Medulla oblongata (tissue), 1 donor: ENCODE measurements at regions not wholly inside any gene's neighbourhood (a gene's known extent, or its start where the extent isn't known, plus 50 kb on each side); places are given as distances from the start of the nearest gene placed in this dataset.
"Not testable (repeated sequence)": the region's sequence is repeated elsewhere in the genome, so short reads cannot be mapped to it uniquely, and the experiment has no call there.

Experiments
- DNase-seq: peaks from one replicate; pipeline ENCODE4 v3.0.0-alpha.2; 2015; ENCODE audit errors: extremely low spot score

DNA sequence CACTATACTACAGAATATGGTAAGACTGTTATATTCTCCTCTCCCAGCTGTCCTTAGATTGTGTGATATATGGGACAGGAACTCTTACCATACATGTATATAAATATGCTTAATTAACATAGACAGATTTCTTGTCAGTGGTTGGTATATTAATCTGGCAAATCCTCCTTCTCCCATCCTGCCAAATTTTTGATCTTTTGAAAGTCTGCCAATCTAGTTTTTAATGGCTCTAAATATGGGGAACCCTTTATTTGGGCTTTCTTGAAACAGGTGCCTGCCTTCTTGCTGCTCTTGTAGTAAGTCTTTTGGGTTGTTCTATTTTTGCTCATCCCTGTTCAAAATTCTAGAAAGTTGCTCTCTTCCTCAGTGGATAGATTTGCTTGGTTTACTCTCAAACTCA is 63.5 kb downstream of the SPATA31D1 start:
- DNase-seq = no peak

GRCh38 chr9:82054264-82055015 is 65.9 kb downstream of the SPATA31D1 start:
- no peak for DNase-seq

GRCh38 chr9:82057805-82058204 is 69.2 kb downstream of the SPATA31D1 start:
- DNase-seq = no peak

GRCh38 chr9:82061801-82062200 is 73.2 kb downstream of the SPATA31D1 start:
- DNase-seq = not testable (repeated sequence)

DNA sequence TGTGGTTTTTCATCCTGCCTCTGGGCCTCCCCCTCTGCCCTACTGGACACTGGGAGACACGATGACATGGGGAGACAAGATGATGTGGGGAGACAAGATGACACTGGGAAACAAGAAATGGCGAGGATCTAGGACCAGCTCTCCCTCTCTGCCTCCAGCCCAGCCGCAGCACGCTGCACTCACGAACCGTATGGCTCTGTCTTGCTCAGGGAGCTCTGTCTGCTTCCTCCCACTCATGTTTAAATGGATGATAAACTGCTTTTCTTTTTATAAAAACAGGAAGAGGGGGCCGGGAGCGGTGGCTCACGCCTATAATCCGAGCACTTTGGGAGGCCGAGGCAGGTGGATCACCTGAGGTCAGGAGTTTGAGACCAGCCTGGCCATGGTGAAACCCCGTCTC is 73.7 kb downstream of the SPATA31D1 start:
- no peak for DNase-seq

DNA sequence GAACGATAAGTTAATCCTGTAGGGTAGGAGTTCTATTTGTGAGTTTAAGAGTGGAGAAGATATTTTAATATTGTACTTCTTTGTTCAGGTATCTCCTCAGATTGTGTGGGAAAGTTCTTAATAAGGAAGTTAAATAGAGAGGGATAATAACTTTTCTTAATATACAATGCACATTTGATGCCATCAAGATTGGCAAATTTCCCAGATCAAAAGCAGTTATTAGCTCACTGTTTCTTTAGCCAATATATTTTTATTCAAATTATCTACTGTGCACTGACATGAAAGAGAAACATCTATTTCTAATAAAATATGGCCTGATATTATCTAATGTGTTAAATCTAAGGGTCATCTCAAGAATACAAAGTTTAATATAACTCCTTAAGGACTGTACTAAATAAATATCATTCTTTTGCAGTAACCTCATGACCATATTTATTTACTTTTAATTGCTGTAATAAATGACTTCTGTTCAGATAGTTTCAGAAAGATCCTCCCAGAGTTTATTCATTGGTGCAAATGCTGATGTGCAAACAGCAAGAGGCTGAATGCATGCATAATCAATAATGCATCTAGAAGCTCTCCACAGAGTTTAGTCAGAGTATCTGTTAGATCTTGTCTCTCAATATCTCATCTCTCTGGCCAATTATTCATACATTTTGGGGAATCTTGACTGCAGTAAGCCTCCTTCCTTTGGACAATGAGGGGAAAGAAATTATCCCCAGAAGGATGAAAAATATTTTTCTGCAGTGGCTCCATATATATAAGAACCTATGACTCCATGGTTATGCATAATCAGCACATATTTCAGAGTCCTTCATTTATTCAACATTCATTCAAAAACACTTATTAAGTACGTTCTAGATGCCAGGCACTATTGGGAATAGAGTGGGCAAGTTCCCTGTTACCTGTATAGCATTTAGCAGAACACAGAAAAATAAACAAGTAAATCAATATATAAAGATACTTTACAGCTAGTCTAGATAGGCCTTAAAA is 85.3 kb downstream of the SPATA31D1 start:
- no peak for DNase-seq

DNA sequence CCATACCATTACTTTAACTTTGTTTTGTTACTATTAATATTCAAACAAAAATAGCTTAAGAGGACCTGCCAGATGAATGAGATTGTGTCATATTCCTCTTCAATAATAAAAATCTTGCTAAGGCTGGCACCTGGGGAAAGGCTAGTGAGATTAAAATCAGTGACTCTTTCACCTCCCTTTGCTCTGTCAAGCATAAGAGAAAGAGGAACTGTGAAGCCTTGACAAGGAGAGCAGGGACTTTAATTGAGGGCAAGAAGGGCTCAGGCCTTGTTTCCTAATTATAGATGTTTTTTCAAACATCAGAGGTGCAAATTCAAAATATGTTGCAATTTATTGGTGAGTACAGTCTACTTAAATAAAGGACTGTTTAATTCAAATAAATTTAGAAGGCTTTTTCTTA is 91.7 kb downstream of the SPATA31D1 start:
- DNase-seq = no peak

DNA sequence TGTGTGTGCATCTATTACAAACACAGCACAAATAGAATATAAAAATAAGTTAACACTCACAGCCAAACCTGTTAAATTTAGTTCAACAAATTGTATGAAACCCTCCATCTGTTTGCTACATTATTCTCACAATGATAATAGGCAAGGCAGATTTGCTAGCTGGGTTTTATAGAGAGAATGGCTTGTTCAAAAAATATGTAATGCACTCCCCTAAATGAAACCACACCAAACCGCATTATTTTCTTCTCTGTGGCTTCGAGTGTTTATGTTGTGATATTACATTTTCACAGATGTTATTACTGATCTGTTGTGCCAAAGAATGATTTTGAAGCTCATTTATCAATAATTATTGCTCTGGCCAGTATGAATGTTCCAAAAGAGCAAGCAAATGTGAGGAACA is 92.9 kb downstream of the SPATA31D1 start:
- no peak for DNase-seq

DNA sequence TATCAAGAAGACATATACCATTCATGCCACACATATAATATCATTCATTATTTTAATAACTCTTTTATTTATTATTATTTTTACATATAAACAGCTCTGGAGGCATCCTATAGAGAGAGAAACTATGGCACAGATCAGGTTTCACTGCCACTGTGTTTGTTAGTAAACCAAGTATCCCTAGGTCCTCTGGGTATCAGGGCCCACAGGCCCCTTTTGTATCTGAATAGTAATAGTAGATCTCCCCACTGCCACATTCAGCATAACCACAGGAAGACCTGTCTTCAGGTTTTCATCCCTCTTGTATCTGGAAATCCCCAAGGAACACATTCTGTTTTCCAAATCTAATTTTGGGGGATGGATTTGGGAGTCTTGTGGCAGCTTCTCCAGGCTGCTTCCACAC is 94.0 kb downstream of the SPATA31D1 start:
- DNase-seq = no peak

- no peak for DNase-seq
These were observed 100.0 kb downstream of the SPATA31D1 start for GRCh38 chr9:82088591-82088990.

DNA sequence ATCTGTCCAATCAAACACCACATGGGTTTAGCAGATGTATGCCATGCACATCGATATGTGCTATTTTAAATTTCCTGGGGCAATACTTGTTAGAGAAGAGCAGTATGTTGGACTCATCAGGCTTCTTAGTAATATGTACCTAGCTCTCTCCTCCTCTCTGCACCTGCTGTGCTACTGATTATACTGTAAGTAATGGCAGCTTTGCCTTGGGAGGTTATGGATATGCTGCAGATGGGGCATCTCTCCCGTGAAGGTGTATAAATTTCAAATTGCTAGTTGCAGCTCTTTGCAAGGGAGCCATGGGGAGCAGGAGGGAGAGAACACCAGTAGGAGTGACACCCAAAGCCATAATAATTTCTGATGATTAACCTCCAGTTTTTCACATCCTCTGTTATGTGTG is 101.5 kb downstream of the SPATA31D1 start:
- no peak for DNase-seq

DNA sequence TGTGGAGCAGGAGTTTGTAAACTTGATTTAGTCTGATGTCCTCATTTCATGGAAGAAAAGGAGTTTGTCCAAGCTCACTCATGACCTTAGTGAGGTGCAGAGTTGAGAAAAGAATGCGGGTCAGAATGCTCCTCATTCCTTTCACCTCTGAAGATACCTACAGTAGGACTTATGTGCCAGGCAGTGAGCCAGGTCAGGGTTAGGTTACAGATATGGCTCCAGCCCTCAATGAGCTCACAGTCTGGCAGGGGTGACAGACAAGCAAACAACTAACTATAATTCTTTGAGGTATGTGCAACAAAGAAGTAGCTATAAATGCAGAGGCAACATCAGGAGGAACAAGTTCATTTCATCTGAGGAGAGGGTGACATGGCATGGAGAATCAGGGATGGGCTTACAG is 102.5 kb downstream of the SPATA31D1 start:
- no peak for DNase-seq

- no peak for DNase-seq
These were observed 103.0 kb downstream of the SPATA31D1 start for GRCh38 chr9:82091610-82092009.

- no peak for DNase-seq
These were observed 112.9 kb downstream of the SPATA31D1 start for GRCh38 chr9:82101475-82101874.

GRCh38 chr9:82104252-82104651 is 115.7 kb downstream of the SPATA31D1 start:
- no peak for DNase-seq

DNA sequence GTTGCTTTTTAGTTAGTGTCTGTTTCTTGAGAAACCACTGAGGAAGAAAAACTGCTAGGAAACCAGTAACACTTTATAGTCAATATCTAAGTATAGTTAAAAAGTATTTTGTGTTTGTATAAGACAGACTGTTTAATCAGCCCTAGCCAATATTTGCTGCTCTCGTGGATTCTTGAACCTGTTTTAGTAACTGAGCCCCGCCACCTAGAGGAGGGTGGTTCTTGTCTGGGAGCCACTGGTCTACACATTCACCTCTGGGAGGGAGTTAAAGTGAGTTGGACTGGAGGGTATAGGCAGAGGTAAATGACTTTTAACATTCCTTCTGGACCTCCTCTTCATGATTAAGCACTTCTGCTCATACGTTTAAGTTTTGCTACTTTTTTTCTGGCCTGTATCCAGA is 117.2 kb downstream of the SPATA31D1 start:
- no peak for DNase-seq

DNA sequence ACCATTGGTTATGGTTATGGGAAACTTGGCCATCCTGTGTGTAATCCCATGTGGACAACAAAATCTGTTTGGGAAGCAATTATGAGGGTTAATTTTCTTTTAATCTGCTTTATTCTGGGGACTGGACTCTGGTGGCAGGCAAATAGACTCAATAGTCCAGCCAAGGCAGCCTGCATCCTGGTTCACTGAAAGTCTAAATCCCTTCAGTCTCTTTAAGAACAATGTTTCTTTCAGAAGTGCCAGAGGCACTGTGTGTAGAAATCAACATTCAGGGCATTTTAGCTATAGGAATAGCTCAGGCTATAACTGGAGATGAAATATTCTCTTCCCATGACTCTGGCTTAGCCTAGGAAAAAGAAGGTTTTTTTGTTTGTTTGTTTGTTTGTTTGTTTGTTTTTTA is 118.0 kb downstream of the SPATA31D1 start:
- peak; percentile 65 for DNase-seq

GRCh38 chr9:82108474-82108873 is 119.9 kb downstream of the SPATA31D1 start:
- no peak for DNase-seq

DNA sequence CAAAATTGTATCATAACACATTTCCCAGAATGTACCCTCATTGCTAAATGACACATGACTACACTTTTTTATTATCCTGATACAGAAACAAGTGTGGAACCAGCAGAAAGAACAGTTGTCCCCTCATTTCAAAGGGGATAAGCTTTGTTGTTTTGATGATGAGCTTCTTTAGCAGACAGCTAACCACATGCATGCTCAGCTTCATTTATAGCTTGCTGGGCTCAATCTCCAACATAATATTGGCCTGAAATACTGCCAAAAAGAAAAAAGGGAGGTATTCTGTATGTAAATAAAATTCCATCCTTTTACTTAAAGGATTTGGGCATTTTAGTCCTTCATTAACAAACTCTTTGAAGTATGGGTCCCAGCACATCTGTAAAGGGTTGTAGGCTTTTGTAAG is 120.4 kb downstream of the SPATA31D1 start:
- no peak for DNase-seq

DNA sequence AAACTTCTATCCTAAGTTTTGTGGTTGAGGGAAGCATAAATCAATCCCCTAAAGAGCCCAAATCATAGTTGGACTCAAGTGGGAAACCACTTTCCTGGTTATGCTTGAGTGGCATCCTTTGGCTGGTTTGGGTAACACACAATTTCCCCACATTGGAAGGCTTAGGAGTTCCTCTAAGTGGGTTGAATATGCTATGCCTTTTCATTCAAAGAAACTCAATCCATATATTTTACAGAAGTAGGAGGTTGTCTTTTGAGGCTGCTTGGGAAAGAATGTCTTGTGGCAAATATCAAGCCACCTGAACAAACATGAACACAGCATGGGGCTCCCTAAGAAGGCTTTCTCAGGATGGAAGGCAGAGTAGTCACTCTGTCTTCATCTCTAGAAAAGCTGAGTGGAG is 121.1 kb downstream of the SPATA31D1 start:
- DNase-seq = no peak

DNA sequence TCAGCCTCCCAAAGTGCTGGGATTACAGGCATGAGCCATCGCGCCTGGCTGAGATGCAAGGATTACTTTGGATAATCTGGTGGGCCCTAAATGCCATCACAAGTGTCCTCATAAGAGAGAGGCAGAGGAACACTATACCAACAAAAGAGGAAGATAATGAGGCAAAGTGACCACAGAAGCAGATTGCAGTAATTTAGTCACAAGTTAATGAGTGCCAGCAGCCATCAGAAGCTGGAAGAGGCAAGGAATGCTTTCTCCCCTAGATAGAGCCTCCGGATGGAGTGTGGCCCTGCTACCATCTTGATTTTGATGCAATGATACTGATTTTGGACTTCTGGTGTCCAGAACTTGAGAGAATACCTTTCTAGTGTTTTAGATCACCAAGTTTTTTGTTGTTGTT is 122.3 kb downstream of the SPATA31D1 start:
- DNase-seq = no peak

DNA sequence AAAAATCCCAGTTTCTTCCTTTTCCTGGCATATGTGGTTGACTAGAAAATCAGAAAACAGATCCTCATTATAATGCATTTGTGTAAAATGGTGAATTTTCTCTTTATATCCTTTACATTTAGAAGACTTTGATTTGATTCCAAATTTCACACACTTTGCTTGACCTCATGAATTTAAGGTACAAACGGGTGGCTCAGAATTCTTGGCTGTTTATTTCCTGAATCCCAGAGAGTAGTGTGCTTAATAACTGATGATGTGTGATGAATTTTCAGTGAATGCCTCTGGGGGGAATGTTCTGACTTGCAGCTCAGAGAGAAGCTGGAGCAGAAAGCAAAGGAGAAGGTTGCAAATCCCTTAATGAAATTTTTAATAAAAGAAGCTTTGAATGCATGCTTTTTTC is 126.8 kb downstream of the SPATA31D1 start:
- DNase-seq = no peak

- DNase-seq = no peak
These were observed 127.3 kb downstream of the SPATA31D1 start for GRCh38 chr9:82115900-82116299.
